B cell (primary cell): ENCODE measurements at regions not wholly inside any gene's neighbourhood (a gene's known extent, or its start where the extent isn't known, plus 50 kb on each side); places are given as distances from the start of the nearest gene placed in this dataset.

Experiments
- ATAC-seq: fragments of 200-7000 bp; cut with Tn5 transposase; one replicate; pipeline ENCODE4 v1.10.0; 2021; ENCODE audit warnings: low read depth, mild to moderate bottlenecking, moderate number of reproducible peaks, moderate library complexity
- CTCF ChIA-PET: fragments of 350-600 bp; sonication (Branson Sonifier 250); formaldehyde crosslinking; loops from one replicate; lab custom pipeline; 2021; ENCODE audit warnings: antibody characterized with exemption, inconsistent platforms; lab: Charles Lee
- POLR2A ChIA-PET: fragments of 350-600 bp; sonication (Branson Sonifier 250); formaldehyde crosslinking; loops from one replicate; lab custom pipeline; 2021; ENCODE audit warnings: antibody characterized with exemption; lab: Charles Lee
- DNase-seq: peaks from one replicate; pipeline ENCODE4 v3.0.0; 2013
- H2AFZ ChIP-seq: 2 replicates; pipeline ENCODE4 v1.6.1; 2012; ENCODE audit warnings: mild to moderate bottlenecking, low read depth, low read length; ENCODE audit not compliant: insufficient read depth, poor library complexity, severe bottlenecking
- H3K27ac ChIP-seq, 2 donors: 1 replicate in 1 of 2; 2 replicates in 1 of 2; pipeline ENCODE4 v1.5.1; 2012 to 2013; ENCODE audit warnings: low read length in 2 of 2, mild to moderate bottlenecking in 2 of 2, moderate library complexity in 1 of 2
- H3K27me3 ChIP-seq, 4 experiments: fragments of 200-600 bp in 1 of 4; sonication (generic) in 1 of 4; replicated peaks in 1 of 4; 1 replicate in 2 of 4; 2 replicates in 2 of 4; pipeline versions ENCODE4 v1.6.1 to v1.7.0; 2013 to 2016; ENCODE audit warnings: low read length in 3 of 4, mild to moderate bottlenecking in 2 of 4, mixed read lengths in 1 of 4, moderate library complexity in 1 of 4; ENCODE audit not compliant: insufficient read depth in 4 of 4, control insufficient read depth in 3 of 4; ENCODE audit errors: control extremely low read depth in 1 of 4
- H3K36me3 ChIP-seq, 2 experiments: replicated peaks in 1 of 2; 1 replicate in 1 of 2; 2 replicates in 1 of 2; pipeline versions ENCODE4 v1.6.1 to v1.7.1; 2013; ENCODE audit warnings: low read length in 1 of 2; ENCODE audit not compliant: insufficient read depth in 2 of 2, control insufficient read depth in 1 of 2; ENCODE audit errors: control extremely low read depth in 1 of 2, extremely low read depth in 1 of 2
- H3K4me1 ChIP-seq, 2 donors: fragments of 200-600 bp in 1 of 2; sonication (generic) in 1 of 2; 1 replicate in 1 of 2; 2 replicates in 1 of 2; pipeline versions ENCODE4 v1.5.1 to v1.6.1; 2013 to 2017; ENCODE audit warnings: low read length in 2 of 2; ENCODE audit not compliant: control insufficient read depth in 2 of 2, insufficient read depth in 2 of 2
- H3K4me2 ChIP-seq: replicated peaks from 2 replicates; pipeline ENCODE3; 2012; ENCODE audit warnings: mild to moderate bottlenecking, low read depth, low read length; ENCODE audit not compliant: poor library complexity, severe bottlenecking
- H3K4me3 ChIP-seq, 5 experiments: fragments of 200-600 bp in 1 of 5; sonication (generic) in 1 of 5; 1 replicate in 3 of 5; 2 replicates in 2 of 5; pipeline versions ENCODE4 v1.5.1 to v1.7.0; 2011 to 2016; ENCODE audit warnings: low read length in 4 of 5, mild to moderate bottlenecking in 4 of 5, low read depth in 2 of 5, control low read depth in 1 of 5, moderate library complexity in 1 of 5; ENCODE audit not compliant: insufficient read depth in 1 of 5; ENCODE audit errors: control extremely low read depth in 1 of 5, extremely low read depth in 1 of 5
- H3K79me2 ChIP-seq: fragments of 200-600 bp; sonication (generic); one replicate; pipeline ENCODE4 v1.6.0; 2016; ENCODE audit warnings: low read length; ENCODE audit not compliant: control insufficient read depth, insufficient read depth
- H3K9ac ChIP-seq: fragments of 200-600 bp; sonication (generic); 2 replicates; pipeline ENCODE4 v1.6.1; 2017; ENCODE audit warnings: mild to moderate bottlenecking, low read length, moderate library complexity
- H3K9me3 ChIP-seq, 3 donors: one replicate each; pipeline versions ENCODE4 v1.6.1 to v1.7.1; 2013; ENCODE audit warnings: low read length in 2 of 3; ENCODE audit not compliant: control insufficient read depth in 2 of 3, insufficient read depth in 1 of 3; ENCODE audit errors: control extremely low read depth in 1 of 3
- H4K20me1 ChIP-seq: 2 replicates; pipeline ENCODE4 v1.6.0; 2012; ENCODE audit warnings: mild to moderate bottlenecking, low read length; ENCODE audit not compliant: insufficient read depth, control insufficient read depth, poor library complexity, severe bottlenecking
- H3K27ac Mint-ChIP-seq: one replicate; pipeline ENCODE4 v1.8.0; 2021; ENCODE audit warnings: mixed read lengths
- H3K27me3 Mint-ChIP-seq: one replicate; pipeline ENCODE4 v1.8.0; 2021; ENCODE audit warnings: mixed read lengths
- H3K4me1 Mint-ChIP-seq: one replicate; pipeline ENCODE4 v1.8.0; 2021; ENCODE audit warnings: mixed read lengths
- H3K4me3 Mint-ChIP-seq: one replicate; pipeline ENCODE4 v1.8.0; 2021; ENCODE audit warnings: mixed read lengths
- H3K9me3 Mint-ChIP-seq: one replicate; pipeline ENCODE4 v1.8.0; 2022; ENCODE audit warnings: mixed read lengths; ENCODE audit not compliant: insufficient read depth
- CTCF ChIP-seq: fragments of 200-600 bp; IDR thresholded peaks from one replicate; pipeline ENCODE4 v1.8.0; 2022; ENCODE audit warnings: antibody characterized with exemption, mild to moderate bottlenecking
- EZH2 ChIP-seq: IDR thresholded peaks from 2 replicates; pipeline ENCODE4 v1.6.1; 2012; ENCODE audit warnings: borderline replicate concordance, low read depth, mild to moderate bottlenecking, moderate library complexity, low read length; ENCODE audit not compliant: insufficient read depth, poor library complexity, severe bottlenecking
- WGBS: methylation state at CpG from one replicate; pipeline ENCODE4 v1.1.5; 2013; ENCODE audit warnings: missing lambda C conversion rate; ENCODE audit not compliant: insufficient coverage; 5-methylcytosine and 5-hydroxymethylcytosine counted together
- intact Hi-C: fragments of 100-400 bp; cut with micrococcal nuclease; formaldehyde crosslinking; loops from one replicate; pipeline ENCODE4 v1.10.0; 2022

- ChIA-PET CTCF (no interaction called here), POLR2A (no interaction called here)
- Mint-ChIP-seq H3K9me3 (no peaks in the 10 kb centered on the region), H3K27me3 (peaks cover 6% of the 10 kb centered on the region), H3K4me3 (no peak overlapping the region), H3K4me1 (no peaks in the 10 kb centered on the region), H3K27ac (no peak overlapping the region)
- Histone ChIP-seq H3K27me3 (no peaks in the 10 kb centered on the region), H3K4me1 (no peaks in the 10 kb centered on the region), H3K79me2 (no peaks in the 10 kb centered on the region), H4K20me1 (no peaks in the 10 kb centered on the region), H3K4me3 (no peak overlapping the region), H3K9ac (no peak overlapping the region), H3K4me2 (no peak overlapping the region), H2AFZ (no peak overlapping the region), H3K9me3 (no peaks in the 10 kb centered on the region), H3K27ac (no peak overlapping the region), H3K36me3 (no peaks in the 10 kb centered on the region)
- ATAC-seq (no peak), DNase-seq (no peak)
- TF ChIP-seq CTCF (no peak), EZH2 (no peak)
- intact Hi-C loops = no loop called here
- 96% methylated on average over 7 of the region's 7 CpGs for WGBS
These were observed 514.4 kb upstream of the TNC start for GRCh38 chr9:115632391-115632790.

GRCh38 chr9:115633104-115633503, 515.1 kb upstream of the TNC start:
- Histone ChIP-seq H3K9ac (no peak overlapping the region), H3K4me3 (no peak overlapping the region), H3K4me2 (no peak overlapping the region), H3K79me2 (no peaks in the 10 kb centered on the region), H3K36me3 (no peaks in the 10 kb centered on the region), H3K9me3 (no peaks in the 10 kb centered on the region), H3K4me1 (no peaks in the 10 kb centered on the region), H2AFZ (no peak overlapping the region), H3K27ac (no peak overlapping the region), H4K20me1 (no peaks in the 10 kb centered on the region), H3K27me3 (no peaks in the 10 kb centered on the region)
- ChIA-PET CTCF (no interaction called here), POLR2A (no interaction called here)
- H3K9me3 Mint-ChIP-seq = no peaks in the 10 kb centered on the region
- H3K4me3 Mint-ChIP-seq = no peak overlapping the region
- intact Hi-C loops = no loop called here
- TF ChIP-seq EZH2 (no peak), CTCF (no peak)
- no peak for DNase-seq
- H3K27me3 Mint-ChIP-seq = peaks cover 6% of the 10 kb centered on the region
- no peak overlapping the region for H3K27ac Mint-ChIP-seq
- 100% methylated on average over 1 of the region's 3 CpGs for WGBS
- ATAC-seq = no peak
- no peaks in the 10 kb centered on the region for H3K4me1 Mint-ChIP-seq
